WI38 (cell line): ENCODE measurements at regions not wholly inside any gene's neighbourhood (a gene's known extent, or its start where the extent isn't known, plus 50 kb on each side); places are given as distances from the start of the nearest gene placed in this dataset.

Experiments
- H3K4me3 ChIP-seq: 2 replicates; pipeline ENCODE4 v1.5.1; 2011; ENCODE audit warnings: low read depth, mild to moderate bottlenecking, control low read depth, low read length
- TF ChIP-seq, protein P1 (sequence below): IDR thresholded peaks from 2 replicates; pipeline ENCODE4 v1.5.1; 2012; ENCODE audit warnings: low read depth, mild to moderate bottlenecking, control low read depth, low read length

DNA sequence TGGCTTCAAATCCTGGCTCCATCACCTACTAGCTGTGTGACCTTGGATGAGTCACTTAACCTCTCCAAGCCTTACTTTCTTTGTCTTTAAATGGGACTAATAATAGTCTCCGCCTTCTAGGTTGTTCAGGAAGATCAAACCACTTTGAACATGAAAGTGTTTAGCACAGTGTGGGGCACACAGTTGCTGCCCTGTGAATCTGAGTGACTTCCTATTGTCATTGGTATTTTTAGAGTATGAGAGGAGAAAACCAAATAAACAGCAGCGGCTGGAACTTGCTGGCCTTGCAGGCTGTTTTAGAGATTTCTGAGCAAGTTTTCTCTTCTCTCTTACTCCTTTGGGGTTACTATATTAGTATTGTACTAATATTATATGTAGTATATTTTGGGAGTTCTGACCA, 120.7 kb upstream of the MYL2 start:
- TF ChIP-seq, protein P1, sequence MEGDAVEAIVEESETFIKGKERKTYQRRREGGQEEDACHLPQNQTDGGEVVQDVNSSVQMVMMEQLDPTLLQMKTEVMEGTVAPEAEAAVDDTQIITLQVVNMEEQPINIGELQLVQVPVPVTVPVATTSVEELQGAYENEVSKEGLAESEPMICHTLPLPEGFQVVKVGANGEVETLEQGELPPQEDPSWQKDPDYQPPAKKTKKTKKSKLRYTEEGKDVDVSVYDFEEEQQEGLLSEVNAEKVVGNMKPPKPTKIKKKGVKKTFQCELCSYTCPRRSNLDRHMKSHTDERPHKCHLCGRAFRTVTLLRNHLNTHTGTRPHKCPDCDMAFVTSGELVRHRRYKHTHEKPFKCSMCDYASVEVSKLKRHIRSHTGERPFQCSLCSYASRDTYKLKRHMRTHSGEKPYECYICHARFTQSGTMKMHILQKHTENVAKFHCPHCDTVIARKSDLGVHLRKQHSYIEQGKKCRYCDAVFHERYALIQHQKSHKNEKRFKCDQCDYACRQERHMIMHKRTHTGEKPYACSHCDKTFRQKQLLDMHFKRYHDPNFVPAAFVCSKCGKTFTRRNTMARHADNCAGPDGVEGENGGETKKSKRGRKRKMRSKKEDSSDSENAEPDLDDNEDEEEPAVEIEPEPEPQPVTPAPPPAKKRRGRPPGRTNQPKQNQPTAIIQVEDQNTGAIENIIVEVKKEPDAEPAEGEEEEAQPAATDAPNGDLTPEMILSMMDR = no peak
- no peak overlapping the region for H3K4me3 ChIP-seq

DNA sequence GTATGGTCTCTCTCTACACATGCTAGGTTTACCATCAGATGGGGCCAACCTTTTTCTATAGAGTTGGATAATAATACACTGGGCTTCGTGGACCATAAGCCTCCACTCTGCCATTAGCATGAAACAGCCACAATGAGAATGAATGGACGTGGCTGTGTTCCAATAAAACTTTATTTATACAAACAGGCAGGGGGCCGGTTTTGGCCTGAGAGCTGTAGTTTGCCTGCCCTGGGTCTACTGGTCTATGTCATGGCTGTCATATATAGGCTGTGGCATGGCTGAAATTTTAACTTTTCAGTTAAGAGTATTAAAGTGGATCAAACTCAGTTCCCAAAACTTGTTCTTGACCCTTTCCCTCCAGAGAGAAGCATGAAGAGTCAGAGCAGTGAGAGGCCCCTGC, 120.3 kb upstream of the MYL2 start:
- no peak overlapping the region for H3K4me3 ChIP-seq
- TF ChIP-seq, protein P1 = no peak

DNA sequence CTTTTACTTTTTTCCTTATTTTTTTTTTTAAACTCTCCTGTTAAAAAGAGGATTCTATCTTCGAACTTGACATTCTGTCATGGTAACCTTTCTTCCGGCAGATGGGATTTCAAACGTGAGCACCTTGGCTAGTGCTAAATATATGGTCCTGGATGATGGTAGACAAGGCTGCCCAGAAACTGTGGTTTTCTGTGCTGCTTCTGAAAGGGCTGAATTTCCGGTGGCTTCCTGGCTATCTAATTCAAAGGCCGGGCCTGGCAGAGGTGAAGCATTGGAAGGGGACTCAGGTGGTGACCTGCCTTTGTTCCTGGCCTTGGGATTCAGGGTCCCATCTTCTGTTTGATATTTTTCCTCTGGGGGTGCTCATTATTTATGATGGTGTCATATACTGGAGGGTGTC, 118.6 kb upstream of the MYL2 start:
- H3K4me3 ChIP-seq = no peak overlapping the region
- TF ChIP-seq, protein P1 = no peak

DNA sequence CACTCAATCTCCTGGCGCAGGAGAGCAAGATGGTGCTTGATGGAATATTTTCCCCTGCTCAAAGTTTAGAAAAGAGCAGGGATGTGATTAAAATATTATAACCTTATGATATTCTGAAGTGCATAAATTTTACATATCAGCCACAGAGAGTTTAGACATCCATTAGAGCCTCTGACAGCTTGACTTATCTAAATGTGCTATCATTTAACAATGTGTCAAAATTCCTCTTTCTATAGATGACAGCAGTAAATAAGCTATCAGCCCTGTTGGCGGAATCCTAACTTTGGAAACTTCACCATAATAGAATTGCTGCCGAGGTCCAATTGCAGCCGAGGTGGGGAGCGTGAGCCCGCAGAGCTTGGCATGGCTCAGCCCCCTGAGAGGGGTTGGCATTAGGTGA, 117.7 kb upstream of the MYL2 start:
- H3K4me3 ChIP-seq = no peak overlapping the region
- TF ChIP-seq, protein P1 = no peak

DNA sequence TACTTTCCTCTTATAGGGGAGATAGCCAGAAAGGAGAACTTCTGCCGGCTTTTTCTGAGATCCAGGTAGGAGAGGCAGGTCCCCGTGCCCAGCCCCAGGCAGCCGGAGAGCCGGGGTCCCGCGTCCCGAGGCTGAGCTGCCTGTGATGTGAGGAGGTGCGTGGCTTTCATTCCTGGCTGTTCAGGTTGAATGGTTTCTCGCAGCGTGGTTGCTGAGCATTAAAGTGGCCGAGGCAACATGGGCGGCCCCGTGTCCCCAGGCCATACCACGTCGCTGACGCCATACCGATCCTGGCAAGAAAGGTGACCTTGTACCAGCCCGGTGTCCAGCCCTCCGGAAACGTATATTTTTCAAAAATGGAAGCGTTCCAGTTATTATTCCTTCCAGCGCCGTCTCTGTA, 116.7 kb upstream of the MYL2 start:
- no peak overlapping the region for H3K4me3 ChIP-seq
- TF ChIP-seq, protein P1 = no peak

DNA sequence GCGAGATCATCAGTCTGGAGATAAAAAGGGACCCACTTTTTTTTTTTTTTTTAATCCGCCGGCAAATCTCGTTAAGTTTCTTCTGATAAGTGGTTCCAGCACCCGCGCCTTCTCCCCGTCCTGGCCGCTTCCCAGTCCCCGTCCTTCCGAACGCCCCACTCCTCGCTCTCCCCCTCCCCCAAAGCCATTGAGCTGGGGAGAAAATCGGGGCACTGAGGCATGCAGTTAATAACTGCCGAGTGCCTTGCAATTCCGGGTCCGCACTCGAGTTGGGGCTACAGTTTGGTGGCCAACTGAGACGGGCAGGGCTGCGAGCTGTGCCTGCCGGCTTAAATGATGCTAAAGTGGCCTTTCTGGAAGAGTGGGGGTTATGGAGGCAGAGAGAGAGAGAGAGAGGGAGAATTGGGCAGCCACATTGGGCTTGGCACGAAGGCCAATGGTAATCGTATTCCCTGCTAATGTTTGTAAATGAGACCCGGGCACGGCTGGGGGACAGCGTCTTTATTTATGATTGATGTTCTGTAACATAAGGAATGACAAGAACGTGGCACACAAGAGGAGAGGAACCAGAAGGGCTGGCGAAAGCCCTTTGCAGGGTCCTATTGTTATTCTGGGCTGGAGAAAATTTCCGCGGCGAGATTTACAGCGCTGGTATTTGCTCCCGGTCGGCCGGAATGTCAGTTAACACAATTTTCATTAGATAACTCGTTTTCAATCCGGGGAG, 115.4 kb upstream of the MYL2 start:
- TF ChIP-seq, protein P1 = no peak
- H3K4me3 ChIP-seq = no peak overlapping the region

DNA sequence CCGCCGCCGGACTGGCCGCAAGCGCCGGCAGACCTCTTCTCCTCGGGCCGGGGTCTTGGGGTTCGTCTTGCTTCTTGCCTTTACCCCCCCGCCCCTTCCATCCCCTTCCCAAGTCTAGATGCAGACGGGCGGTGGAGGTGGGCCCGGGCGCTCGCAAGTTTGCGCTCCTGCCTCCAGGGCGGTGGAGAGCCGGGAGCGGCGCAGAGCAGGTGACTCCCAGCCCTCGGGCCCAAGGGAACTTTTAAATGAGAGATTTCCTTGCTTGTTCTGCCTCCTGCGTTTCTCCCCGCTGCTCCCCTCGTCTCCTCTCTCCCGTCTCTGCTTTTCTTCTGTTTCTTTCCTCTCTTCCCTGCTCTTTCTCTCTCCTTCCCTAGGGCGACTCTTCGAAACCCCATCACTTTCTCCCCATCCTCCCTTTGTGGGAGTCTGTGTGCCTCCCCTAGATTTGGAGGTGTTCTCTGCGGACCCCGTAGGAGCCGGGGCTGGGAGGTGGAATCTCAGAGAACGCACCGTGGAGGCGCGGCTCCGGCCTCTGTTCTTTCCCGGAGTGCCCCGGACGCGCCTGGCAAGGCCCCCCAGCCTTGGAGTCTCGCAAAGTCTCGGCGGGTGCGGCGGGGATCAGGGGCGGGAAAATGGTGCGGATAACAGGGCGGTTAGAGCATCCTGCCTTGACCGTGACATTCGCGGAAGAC, 114.7 kb upstream of the MYL2 start:
- no peak overlapping the region for H3K4me3 ChIP-seq
- TF ChIP-seq, protein P1 = no peak
